VCaP (cell line): ENCODE measurements at regions not wholly inside any gene's neighbourhood (a gene's known extent, or its start where the extent isn't known, plus 50 kb on each side); places are given as distances from the start of the nearest gene placed in this dataset.

ENCODE experiments used
- H3K27ac ChIP-seq: fragments of 450-650 bp; 2 replicates; pipeline ENCODE4 v1.5.1; 2017
- TF ChIP-seq, protein P1 (sequence below): fragments of 450-650 bp; conservative IDR thresholded peaks from 2 replicates; pipeline ENCODE4 v1.5.1; 2017; ENCODE audit warnings: mild to moderate bottlenecking, moderate library complexity

DNA sequence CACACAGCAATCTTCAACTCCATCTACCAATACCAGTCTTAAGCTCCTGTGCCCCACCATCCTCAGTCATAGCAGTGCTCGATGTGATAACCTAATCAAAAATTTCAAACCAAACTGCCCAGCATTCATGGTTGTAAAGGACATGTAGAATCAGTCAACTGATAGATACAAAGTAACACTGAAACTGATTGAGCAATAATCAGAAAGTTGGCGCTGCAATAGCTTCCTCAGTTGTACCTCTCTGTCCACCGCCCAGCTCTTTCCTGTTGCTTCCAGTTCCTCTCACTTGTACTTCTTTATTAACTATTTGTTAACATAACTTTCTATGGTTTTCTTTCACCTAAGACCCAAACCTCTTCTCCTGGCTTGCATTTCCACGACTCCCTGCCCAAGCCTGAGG lies 745.7 kb downstream of the PDCD6IP start:
- no peak overlapping the region for H3K27ac ChIP-seq
- TF ChIP-seq, protein P1, sequence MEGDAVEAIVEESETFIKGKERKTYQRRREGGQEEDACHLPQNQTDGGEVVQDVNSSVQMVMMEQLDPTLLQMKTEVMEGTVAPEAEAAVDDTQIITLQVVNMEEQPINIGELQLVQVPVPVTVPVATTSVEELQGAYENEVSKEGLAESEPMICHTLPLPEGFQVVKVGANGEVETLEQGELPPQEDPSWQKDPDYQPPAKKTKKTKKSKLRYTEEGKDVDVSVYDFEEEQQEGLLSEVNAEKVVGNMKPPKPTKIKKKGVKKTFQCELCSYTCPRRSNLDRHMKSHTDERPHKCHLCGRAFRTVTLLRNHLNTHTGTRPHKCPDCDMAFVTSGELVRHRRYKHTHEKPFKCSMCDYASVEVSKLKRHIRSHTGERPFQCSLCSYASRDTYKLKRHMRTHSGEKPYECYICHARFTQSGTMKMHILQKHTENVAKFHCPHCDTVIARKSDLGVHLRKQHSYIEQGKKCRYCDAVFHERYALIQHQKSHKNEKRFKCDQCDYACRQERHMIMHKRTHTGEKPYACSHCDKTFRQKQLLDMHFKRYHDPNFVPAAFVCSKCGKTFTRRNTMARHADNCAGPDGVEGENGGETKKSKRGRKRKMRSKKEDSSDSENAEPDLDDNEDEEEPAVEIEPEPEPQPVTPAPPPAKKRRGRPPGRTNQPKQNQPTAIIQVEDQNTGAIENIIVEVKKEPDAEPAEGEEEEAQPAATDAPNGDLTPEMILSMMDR: no peak

DNA sequence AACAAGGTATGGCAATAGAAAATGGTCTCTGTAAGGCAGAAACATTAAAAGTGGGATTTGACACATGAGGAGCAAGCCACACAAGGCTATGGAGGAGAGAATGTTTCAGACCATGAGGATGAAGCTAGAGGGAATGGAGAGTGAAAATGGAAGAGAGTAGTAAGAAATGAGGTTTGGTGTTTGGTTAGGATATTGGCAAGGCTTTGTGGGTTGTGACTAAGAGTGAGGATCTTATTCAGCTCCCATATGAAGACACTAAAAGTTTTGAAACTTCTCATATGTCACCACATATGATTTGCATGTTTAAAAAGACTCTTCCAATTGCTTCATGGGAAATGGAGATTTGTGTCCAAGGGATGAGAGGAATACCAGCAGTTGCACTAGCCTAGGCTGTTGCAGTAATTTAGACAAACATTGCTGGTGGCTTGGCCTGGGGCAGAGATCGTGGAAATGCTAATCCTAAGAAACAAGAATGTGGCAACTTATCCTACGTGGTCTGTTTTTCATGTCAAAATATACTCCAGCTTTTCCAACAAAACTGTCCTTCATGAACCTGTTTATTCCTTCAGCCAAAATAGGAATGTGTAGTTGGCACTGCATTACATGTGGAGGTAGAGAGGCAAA lies 749.0 kb downstream of the PDCD6IP start:
- H3K27ac ChIP-seq: no peak overlapping the region
- TF ChIP-seq, protein P1: no peak

DNA sequence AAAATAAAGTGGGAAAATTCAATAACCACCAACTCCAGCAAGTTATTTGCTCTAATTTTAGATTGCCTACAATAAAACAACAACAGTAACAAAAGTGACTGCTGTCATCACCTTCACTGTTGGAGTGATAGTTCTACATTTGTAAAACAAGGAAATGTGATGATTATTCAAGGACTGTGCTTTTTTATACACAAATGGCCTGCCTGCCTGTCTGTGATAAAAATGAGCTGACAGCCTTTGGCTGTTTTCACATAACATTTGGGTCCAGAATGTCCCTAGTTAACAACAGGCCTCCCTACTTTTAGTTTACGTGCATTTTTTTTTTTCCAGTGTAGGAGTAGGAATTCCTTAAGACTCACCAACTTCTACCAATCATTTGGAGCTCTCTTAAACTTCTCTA lies 768.8 kb downstream of the PDCD6IP start:
- H3K27ac ChIP-seq: no peak overlapping the region
- TF ChIP-seq, protein P1: no peak

DNA sequence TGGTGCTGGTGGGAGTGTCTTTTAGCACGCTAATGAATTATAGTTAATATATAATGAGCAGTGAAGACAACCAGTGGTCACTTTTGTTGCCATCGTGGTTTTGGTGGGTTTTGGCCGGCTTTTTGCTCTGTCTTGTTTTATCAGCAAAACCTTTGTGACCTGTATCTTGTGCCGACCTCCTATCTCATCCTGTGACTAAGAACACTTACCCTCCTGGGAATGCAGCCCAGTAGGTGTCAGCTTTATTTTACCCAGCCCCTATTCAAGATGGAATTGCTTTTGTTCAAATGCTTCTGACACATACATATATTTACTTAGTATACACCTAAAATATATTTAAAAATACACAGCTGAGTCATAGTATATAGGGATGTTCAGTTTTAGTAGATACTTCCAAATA lies 770.3 kb downstream of the PDCD6IP start:
- H3K27ac ChIP-seq: no peak overlapping the region
- TF ChIP-seq, protein P1: no peak

DNA sequence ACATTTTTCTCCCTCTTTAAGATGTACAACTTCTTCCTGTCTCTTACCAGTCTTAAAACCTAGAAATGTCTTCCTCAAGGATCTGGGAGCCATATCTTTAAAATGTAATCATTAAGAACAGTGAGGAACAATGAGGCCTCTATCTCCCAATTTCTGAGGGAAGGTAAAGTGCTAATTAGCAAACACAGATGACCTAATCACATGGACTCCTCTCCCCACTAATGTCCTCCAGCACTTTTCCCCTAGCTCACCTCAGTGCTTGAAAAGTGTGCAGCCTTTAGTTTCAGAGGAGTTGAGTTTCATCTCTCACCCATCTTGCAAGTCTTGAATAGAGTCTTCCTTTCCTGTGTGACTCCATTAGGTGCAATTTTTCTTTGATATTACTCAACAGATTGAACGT lies 771.0 kb downstream of the PDCD6IP start:
- no peak overlapping the region for H3K27ac ChIP-seq

DNA sequence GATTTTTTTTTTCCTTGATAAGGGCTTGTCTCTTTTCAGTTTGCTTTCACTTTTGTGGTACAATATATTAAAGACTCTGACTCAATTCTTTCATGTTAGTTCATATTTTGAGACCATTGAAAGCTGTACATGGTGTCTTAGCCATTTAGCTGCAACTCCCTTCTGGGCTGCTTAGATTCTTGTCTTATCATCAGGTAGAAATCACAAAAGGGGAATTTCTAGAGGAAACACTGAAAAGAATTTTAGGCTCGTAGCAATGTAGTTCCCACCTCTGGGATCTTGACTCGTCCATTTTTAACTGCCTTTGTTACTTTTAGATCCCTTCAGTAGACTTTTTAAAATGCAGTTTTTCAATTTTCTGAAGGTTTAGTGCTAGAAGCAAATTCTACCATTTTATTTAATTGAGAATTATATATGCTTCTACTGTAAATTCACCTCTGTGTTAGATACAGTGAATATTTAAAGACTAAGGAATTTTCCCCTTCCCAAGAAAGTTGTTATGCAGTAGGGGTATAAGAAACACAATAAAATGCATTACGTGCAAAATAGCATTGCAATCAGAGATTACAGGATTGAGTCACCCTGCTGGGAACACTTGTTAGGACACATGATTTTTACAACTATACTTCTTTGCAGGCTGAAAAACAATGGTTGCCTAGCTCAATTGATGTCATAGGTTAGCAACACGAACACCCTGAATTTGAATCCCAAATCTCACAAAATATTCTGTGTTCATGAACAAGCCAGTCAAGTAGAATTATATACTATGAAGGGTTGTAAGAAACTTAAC lies 772.7 kb downstream of the PDCD6IP start:
- TF ChIP-seq, protein P1: no peak
- no peak overlapping the region for H3K27ac ChIP-seq

More for the DNA sequence above, 771.0 kb downstream of the PDCD6IP start:
- TF ChIP-seq, protein P1: no peak

DNA sequence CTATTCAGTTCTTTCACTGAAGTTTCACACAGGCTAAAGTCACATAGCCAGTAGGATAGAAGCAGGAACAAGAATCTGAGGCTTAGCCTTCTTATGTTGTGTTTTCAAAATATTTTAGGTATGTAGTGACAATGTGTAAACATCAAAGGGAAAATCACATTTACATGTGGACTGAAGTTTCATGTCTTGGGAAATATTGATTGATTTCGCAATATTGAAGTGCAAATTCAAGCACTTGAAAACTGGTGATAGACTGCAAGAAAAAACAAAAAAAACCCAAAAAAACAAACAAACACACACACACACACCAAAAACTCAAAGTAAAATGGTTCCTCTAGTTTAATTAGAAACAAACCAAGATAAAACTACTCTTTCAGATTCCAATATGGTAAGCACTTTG lies 773.3 kb downstream of the PDCD6IP start:
- TF ChIP-seq, protein P1: no peak
- H3K27ac ChIP-seq: no peak overlapping the region
